LNCaP clone FGC (cell line): ENCODE measurements at regions not wholly inside any gene's neighbourhood (a gene's known extent, or its start where the extent isn't known, plus 50 kb on each side); places are given as distances from the start of the nearest gene placed in this dataset.

Experiments used
- DNase-seq: peaks from one replicate; pipeline ENCODE4 v3.0.0-alpha.2; 2011; ENCODE audit warnings: low read depth
- H3K4me3 ChIP-seq: 2 replicates; pipeline ENCODE4 v1.5.1; 2011; ENCODE audit warnings: mild to moderate bottlenecking, low read depth, low read length, control low read depth
- TF ChIP-seq, protein P1 (sequence below): IDR thresholded peaks from 2 replicates; pipeline ENCODE4 v1.5.1; 2012; ENCODE audit warnings: mild to moderate bottlenecking; ENCODE audit not compliant: control insufficient read depth, insufficient read depth; ENCODE audit errors: extremely low read depth

DNA sequence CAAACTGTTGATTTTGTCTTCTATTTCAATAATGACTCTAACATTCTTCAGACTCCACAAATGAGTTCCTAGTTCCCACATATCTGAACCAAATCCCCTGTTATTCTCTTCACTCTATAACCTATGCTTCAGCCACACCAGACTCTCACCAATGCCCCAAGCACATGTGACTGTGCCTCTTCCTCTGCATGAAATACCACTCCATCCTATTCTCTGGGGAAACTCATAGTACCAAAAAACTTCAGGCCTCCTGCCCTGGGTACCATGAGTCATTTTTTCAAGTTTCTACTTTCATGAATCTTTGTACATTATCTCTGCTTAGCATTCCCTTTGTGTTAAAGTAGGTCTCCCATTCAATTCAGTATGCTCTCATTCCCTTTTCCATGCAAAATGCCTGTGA, 353.2 kb downstream of the ZEB2 start:
- no peak overlapping the region for H3K4me3 ChIP-seq
- no peak for DNase-seq
- TF ChIP-seq, protein P1, sequence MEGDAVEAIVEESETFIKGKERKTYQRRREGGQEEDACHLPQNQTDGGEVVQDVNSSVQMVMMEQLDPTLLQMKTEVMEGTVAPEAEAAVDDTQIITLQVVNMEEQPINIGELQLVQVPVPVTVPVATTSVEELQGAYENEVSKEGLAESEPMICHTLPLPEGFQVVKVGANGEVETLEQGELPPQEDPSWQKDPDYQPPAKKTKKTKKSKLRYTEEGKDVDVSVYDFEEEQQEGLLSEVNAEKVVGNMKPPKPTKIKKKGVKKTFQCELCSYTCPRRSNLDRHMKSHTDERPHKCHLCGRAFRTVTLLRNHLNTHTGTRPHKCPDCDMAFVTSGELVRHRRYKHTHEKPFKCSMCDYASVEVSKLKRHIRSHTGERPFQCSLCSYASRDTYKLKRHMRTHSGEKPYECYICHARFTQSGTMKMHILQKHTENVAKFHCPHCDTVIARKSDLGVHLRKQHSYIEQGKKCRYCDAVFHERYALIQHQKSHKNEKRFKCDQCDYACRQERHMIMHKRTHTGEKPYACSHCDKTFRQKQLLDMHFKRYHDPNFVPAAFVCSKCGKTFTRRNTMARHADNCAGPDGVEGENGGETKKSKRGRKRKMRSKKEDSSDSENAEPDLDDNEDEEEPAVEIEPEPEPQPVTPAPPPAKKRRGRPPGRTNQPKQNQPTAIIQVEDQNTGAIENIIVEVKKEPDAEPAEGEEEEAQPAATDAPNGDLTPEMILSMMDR, result no peak

DNA sequence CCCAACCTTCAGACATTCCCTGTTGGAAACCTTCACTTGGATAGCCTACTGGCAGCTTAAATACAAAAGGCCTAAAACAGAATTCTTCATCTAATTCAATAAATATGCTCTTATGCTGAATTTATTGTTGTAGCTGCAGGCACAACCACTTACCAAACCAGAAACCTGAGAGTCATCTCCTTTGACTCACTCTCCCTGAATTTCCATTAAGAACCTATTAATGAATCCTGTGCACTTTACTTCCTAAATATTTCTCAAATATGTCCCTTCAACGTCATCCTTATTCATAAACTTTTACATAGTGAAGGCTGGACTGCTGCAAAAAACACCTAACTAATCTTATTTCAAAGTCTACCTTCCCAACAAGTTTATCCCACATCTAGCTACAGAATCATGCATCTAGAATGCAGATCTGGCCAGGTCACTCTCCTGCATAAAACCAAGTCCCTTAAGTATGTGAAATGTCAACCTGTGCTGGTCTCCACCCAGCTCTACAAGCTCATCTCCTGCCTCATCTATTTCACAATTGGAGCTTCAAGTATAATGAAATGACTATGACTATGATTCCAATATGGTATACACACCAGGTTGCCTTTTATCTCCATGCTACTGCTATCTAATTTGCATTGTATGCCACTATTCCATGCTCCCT, 354.2 kb downstream of the ZEB2 start:
- TF ChIP-seq, protein P1, result no peak
- H3K4me3 ChIP-seq, result no peak overlapping the region
- no peak for DNase-seq

DNA sequence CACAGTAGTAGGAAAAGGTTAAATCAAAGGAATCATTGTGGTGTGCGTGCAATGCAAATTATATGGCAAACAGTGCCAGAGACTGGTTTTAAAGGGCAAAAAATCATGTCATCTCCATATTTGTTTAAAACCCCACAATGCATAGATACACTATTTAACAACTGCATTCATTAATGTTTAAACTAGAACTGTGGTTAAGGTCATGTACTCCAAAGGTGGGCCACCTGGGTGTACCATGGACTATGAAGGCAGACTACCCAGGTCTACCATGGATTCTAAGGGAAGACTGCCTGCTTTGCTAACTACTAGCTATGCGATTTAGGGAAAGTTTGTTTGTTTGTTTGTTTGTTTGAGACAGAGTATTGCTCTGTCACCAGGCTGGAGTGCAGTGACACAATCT, 356.3 kb downstream of the ZEB2 start:
- no peak for DNase-seq
- no peak overlapping the region for H3K4me3 ChIP-seq
- TF ChIP-seq, protein P1, result no peak

DNA sequence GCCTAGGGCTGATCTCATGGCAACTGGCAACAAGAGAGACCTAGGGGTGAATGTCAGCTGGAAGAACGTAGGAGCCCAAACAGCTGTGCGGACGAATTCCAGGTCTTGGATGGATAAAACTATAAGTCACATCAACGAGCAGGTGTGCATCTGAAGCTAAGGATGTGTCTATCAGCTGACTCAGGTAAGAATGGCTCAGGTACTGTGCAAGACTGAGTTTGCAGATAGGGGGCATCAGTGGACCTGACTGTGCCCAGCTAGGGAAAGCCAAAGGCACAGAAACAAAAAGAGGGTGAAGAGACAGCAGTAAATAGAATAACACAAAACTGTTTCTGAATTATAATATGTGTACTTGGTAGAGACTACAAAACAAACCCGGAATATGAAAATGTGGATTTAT, 357.3 kb downstream of the ZEB2 start:
- no peak for DNase-seq
- H3K4me3 ChIP-seq, result no peak overlapping the region
- TF ChIP-seq, protein P1, result peak; percentile 84

- H3K4me3 ChIP-seq, result no peak overlapping the region
- no peak for DNase-seq
- TF ChIP-seq, protein P1, result no peak
Measured at GRCh38 chr2:144161061-144161460, 358.9 kb downstream of the ZEB2 start.

GRCh38 chr2:144159240-144159639, 360.7 kb downstream of the ZEB2 start:
- no peak overlapping the region for H3K4me3 ChIP-seq
- no peak for DNase-seq
- TF ChIP-seq, protein P1, result no peak

- H3K4me3 ChIP-seq, result no peak overlapping the region
- no peak for DNase-seq
- TF ChIP-seq, protein P1, result no peak
Measured at GRCh38 chr2:144158096-144158495, 361.8 kb downstream of the ZEB2 start.
